HL-60 (cell line): ENCODE measurements at regions not wholly inside any gene's neighbourhood (a gene's known extent, or its start where the extent isn't known, plus 50 kb on each side); places are given as distances from the start of the nearest gene placed in this dataset.
"Not testable (repeated sequence)": the region's sequence is repeated elsewhere in the genome, so short reads cannot be mapped to it uniquely, and the experiment has no call there.

ENCODE experiments used
- DNase-seq, 2 experiments: peaks; one replicate each; pipeline ENCODE4 v3.0.0-alpha.2; 2010 to 2020; ENCODE audit warnings: low read depth in 1 of 2, low spot score in 1 of 2
- H3K27ac ChIP-seq: fragments of 250-450 bp; sonication (Bioruptor Pico); replicated peaks from 2 replicates; pipeline ENCODE4 v1.5.1; 2020; ENCODE audit warnings: mild to moderate bottlenecking, moderate library complexity
- H3K27me3 ChIP-seq: fragments of 250-450 bp; sonication (Bioruptor Pico); 2 replicates; pipeline ENCODE4 v1.5.1; 2021; ENCODE audit warnings: mild to moderate bottlenecking, moderate library complexity; ENCODE audit not compliant: insufficient read depth, poor library complexity, severe bottlenecking
- H3K4me3 ChIP-seq: replicated peaks from 2 replicates; pipeline ENCODE4 v1.5.1; 2011; ENCODE audit warnings: mild to moderate bottlenecking, control low read depth, low read length; ENCODE audit not compliant: insufficient read depth
- GABPA ChIP-seq: IDR thresholded peaks from 2 replicates; pipeline ENCODE4 v1.6.1; 2012; ENCODE audit warnings: low read depth
- POLR2AphosphoS5 ChIP-seq: IDR thresholded peaks from 2 replicates; pipeline ENCODE4 v1.6.1; 2012; ENCODE audit warnings: low read depth
- SPI1 ChIP-seq: IDR thresholded peaks from 2 replicates; pipeline ENCODE4 v1.6.1; 2012; ENCODE audit warnings: low read depth, mild to moderate bottlenecking, borderline replicate concordance
- TF ChIP-seq, protein P1 (sequence below): IDR thresholded peaks from 2 replicates; pipeline ENCODE4 v1.6.1; 2012; ENCODE audit warnings: low read depth; ENCODE audit not compliant: insufficient replicate concordance
- TF ChIP-seq, protein P2 (sequence below): IDR thresholded peaks from one replicate; pipeline ENCODE4 v1.5.1; 2011; ENCODE audit warnings: low read length, control low read depth, inconsistent platforms; ENCODE audit not compliant: insufficient read depth

DNA sequence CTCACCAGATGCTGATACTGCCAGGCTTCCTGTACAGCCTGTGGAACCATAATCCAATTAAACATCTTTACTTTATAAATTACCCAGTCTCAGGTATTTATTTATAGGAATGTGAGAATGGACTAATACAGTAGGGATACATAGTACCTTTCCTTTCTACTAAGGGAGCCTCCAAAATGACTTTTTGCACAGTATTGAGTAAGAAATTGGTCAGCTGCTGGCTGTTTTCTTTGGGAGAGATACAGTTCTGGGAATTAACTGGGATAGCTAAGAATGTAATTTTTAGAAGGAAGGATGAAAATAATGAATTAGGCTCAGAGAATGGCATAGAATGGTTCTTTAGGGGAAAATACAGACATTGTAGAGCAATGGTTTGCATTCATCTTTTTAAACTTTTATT lies 426.0 kb upstream of the DDI1 start:
- TF ChIP-seq, protein P1, sequence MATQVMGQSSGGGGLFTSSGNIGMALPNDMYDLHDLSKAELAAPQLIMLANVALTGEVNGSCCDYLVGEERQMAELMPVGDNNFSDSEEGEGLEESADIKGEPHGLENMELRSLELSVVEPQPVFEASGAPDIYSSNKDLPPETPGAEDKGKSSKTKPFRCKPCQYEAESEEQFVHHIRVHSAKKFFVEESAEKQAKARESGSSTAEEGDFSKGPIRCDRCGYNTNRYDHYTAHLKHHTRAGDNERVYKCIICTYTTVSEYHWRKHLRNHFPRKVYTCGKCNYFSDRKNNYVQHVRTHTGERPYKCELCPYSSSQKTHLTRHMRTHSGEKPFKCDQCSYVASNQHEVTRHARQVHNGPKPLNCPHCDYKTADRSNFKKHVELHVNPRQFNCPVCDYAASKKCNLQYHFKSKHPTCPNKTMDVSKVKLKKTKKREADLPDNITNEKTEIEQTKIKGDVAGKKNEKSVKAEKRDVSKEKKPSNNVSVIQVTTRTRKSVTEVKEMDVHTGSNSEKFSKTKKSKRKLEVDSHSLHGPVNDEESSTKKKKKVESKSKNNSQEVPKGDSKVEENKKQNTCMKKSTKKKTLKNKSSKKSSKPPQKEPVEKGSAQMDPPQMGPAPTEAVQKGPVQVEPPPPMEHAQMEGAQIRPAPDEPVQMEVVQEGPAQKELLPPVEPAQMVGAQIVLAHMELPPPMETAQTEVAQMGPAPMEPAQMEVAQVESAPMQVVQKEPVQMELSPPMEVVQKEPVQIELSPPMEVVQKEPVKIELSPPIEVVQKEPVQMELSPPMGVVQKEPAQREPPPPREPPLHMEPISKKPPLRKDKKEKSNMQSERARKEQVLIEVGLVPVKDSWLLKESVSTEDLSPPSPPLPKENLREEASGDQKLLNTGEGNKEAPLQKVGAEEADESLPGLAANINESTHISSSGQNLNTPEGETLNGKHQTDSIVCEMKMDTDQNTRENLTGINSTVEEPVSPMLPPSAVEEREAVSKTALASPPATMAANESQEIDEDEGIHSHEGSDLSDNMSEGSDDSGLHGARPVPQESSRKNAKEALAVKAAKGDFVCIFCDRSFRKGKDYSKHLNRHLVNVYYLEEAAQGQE, result no peak
- TF ChIP-seq SPI1 (no peak), POLR2AphosphoS5 (no peak), GABPA (no peak)
- TF ChIP-seq, protein P2, sequence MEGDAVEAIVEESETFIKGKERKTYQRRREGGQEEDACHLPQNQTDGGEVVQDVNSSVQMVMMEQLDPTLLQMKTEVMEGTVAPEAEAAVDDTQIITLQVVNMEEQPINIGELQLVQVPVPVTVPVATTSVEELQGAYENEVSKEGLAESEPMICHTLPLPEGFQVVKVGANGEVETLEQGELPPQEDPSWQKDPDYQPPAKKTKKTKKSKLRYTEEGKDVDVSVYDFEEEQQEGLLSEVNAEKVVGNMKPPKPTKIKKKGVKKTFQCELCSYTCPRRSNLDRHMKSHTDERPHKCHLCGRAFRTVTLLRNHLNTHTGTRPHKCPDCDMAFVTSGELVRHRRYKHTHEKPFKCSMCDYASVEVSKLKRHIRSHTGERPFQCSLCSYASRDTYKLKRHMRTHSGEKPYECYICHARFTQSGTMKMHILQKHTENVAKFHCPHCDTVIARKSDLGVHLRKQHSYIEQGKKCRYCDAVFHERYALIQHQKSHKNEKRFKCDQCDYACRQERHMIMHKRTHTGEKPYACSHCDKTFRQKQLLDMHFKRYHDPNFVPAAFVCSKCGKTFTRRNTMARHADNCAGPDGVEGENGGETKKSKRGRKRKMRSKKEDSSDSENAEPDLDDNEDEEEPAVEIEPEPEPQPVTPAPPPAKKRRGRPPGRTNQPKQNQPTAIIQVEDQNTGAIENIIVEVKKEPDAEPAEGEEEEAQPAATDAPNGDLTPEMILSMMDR, result no peak
- no peak for DNase-seq
- Histone ChIP-seq H3K27me3 (no peaks in the 10 kb centered on the region), H3K4me3 (no peak overlapping the region), H3K27ac (no peak overlapping the region)

DNA sequence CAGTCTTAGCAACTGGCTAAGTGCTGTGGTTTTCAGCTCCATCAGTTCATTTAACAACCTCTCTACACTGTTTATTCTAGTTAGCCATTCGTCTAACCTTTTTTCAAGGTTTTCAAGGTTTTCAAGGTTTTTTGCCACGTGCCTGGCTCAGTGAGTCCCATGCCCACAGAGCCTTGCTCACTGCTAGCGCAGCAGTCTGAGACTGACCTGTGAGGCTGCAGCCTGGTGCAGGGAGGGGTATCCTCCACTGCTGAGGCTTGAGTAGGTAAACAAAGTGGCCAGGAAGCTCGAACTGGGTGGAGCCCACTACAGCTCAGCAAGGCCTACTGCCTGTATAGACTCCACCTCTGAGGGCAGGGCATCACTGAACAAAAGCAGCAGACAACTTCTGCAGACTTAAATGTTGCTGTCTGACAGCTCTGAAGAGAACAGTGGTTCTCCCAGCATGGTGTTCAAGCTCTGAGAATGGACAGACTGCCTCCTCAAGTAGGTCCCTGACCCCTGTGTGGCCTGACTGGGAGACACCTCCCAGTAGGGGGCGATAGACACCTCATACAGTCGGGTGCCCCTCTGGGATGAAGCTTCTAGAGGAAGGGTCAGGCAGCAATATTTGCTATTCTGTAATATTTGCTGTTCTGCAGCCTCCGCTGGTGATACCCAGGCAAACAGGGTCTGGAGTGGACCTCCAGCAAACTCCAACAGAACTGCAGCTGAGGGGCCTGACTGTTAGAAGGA lies 424.7 kb upstream of the DDI1 start:
- H3K27ac ChIP-seq, H3K27me3 ChIP-seq: not testable (repeated sequence)

DNA sequence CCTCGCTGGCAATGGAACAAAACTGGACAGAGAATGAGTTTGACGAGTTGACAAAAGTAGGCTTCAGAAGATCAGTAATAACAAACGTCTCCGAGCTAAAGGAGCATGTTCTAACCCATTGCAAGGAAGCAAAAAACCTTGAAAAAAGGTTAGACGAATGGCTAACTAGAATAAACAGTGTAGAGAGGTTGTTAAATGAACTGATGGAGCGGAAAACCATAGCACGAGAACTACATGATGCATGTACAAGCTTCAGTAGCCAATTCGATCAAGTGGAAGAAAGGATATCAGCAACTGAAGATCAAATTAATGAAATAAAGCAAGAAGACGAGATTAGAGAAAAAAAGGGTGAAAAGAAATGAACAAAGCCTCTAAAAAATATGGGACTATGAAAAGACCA lies 424.0 kb upstream of the DDI1 start:
- not testable (repeated sequence) for H3K27me3 ChIP-seq, H3K4me3 ChIP-seq, DNase-seq, H3K27ac ChIP-seq

More for the DNA sequence above, 424.7 kb upstream of the DDI1 start:
- not testable (repeated sequence) for DNase-seq, H3K4me3 ChIP-seq

DNA sequence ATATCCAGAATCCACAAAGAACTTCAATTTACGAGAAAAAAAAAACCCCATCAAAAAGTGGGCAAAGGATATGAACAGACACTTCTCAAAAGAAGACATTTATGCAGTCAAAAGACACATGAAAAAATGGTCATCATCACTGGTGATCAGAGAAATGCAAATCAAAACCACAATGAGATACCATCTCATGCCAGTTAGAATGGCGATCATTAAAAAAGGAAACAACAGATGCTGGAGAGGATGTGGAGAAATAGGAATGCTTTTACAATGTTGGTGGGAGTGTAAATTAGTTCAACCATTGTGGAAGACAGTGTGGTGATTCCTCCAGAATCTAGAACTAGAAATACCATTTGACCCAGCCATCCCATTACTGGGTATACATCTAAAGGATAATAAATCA lies 419.9 kb upstream of the DDI1 start:
- not testable (repeated sequence) for H3K27me3 ChIP-seq, DNase-seq, H3K4me3 ChIP-seq, H3K27ac ChIP-seq

DNA sequence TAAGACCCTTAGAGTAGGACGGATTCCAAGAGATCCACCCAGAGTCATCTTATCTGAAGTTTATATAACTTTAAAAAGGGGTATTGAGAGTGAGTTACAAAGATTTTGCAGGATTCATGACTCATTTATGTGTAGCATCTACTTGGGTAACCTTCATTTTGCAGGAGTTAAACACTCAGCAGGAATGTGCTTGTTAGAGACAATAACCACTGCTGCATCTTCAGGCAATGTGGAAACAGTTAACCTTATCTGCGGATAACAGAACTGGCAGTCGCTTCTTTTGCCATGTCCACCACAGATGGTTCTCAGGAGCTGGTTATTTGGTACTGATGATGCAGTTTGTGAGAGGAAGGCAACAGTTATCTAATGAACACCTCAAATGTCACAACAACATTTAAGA lies 417.9 kb upstream of the DDI1 start:
- TF ChIP-seq, protein P2, result no peak
- no peak for TF ChIP-seq POLR2AphosphoS5
- no peak for TF ChIP-seq SPI1
- no peak for TF ChIP-seq GABPA
- TF ChIP-seq, protein P1, result no peak
- no peak overlapping the region for H3K27ac ChIP-seq
- no peak for DNase-seq

More for the DNA sequence above, 417.9 kb upstream of the DDI1 start:
- Histone ChIP-seq H3K4me3 (no peak overlapping the region), H3K27me3 (no peaks in the 10 kb centered on the region)
